Caco-2 (cell line): ENCODE measurements at regions not wholly inside any gene's neighbourhood (a gene's known extent, or its start where the extent isn't known, plus 50 kb on each side); places are given as distances from the start of the nearest gene placed in this dataset.
A peak's percentile ranks its signal among the peaks of the same experiment; 100 is the strongest.

Source experiments
- BruUV-seq: library from RNA; stranded (reverse); fragments of 400-500 nt; replicated peaks from 2 replicates; lab custom pipeline; 2021; lab: Mats Ljungman, UMichigan
- CTCF ChIA-PET: fragments of 300-600 bp; sonication (Branson Sonifier 250); formaldehyde crosslinking; loops from one replicate; lab custom pipeline; 2022; ENCODE audit warnings: antibody characterized with exemption; lab: Charles Lee
- POLR2A ChIA-PET: fragments of 300-600 bp; sonication (Branson Sonifier 250); formaldehyde crosslinking; loops from one replicate; lab custom pipeline; 2022; ENCODE audit warnings: antibody characterized with exemption; lab: Charles Lee
- DNase-seq, 2 experiments: peaks; one replicate each; pipeline versions ENCODE4 v3.0.0 to v3.0.0-alpha.2; 2020 to 2022
- H3K27me3 ChIP-seq: replicated peaks from 2 replicates; pipeline ENCODE4 v1.6.0; 2011; ENCODE audit warnings: low read length; ENCODE audit not compliant: control insufficient read depth, insufficient read depth
- H3K36me3 ChIP-seq: 2 replicates; pipeline ENCODE4 v1.5.1; 2011; ENCODE audit warnings: low read length; ENCODE audit not compliant: control insufficient read depth, insufficient read depth
- H3K4me1 ChIP-seq: fragments of 250-450 bp; sonication (Bioruptor Pico); 2 replicates; pipeline ENCODE4 v1.5.1; 2020; ENCODE audit warnings: mild to moderate bottlenecking
- H3K4me3 ChIP-seq: 2 replicates; pipeline ENCODE4 v1.5.1; 2011; ENCODE audit warnings: low read depth, mild to moderate bottlenecking, control low read depth, low read length
- H3K9me3 ChIP-seq: fragments of 250-450 bp; sonication (Bioruptor Pico); 2 replicates; pipeline ENCODE4 v1.5.1; 2020; ENCODE audit warnings: mild to moderate bottlenecking, moderate library complexity
- H3K27ac Mint-ChIP-seq: one replicate; pipeline ENCODE4 v1.8.0; 2022; ENCODE audit warnings: mixed read lengths; ENCODE audit not compliant: unreplicated experiment
- H3K27me3 Mint-ChIP-seq: one replicate; pipeline ENCODE4 v1.8.0; 2022; ENCODE audit warnings: mixed read lengths; ENCODE audit not compliant: insufficient read depth, unreplicated experiment
- H3K36me3 Mint-ChIP-seq: one replicate; pipeline ENCODE4 v1.8.0; 2022; ENCODE audit warnings: mild to moderate bottlenecking, mixed read lengths; ENCODE audit not compliant: insufficient read depth, unreplicated experiment
- H3K4me1 Mint-ChIP-seq: one replicate; pipeline ENCODE4 v1.8.0; 2022; ENCODE audit warnings: low read depth, mixed read lengths; ENCODE audit not compliant: unreplicated experiment
- H3K4me3 Mint-ChIP-seq: one replicate; pipeline ENCODE4 v1.8.0; 2022; ENCODE audit warnings: mild to moderate bottlenecking, moderate library complexity, mixed read lengths; ENCODE audit not compliant: unreplicated experiment
- H3K9me3 Mint-ChIP-seq: one replicate; pipeline ENCODE4 v1.8.0; 2022; ENCODE audit warnings: mixed read lengths; ENCODE audit not compliant: unreplicated experiment
- CTCF ChIP-seq, 2 experiments: fragments of 200-600 bp in 1 of 2; IDR thresholded peaks; 1 replicate in 1 of 2; 2 replicates in 1 of 2; pipeline versions ENCODE4 v1.5.1 to v1.8.0; 2011 to 2022; ENCODE audit warnings: antibody characterized with exemption in 1 of 2, control low read depth in 1 of 2, inconsistent platforms in 1 of 2, low read depth in 1 of 2, low read length in 1 of 2, mild to moderate bottlenecking in 1 of 2, moderate library complexity in 1 of 2; ENCODE audit not compliant: insufficient read depth in 1 of 2, severe bottlenecking in 1 of 2, unreplicated experiment in 1 of 2
- intact Hi-C: fragments of 100-400 bp; cut with micrococcal nuclease; formaldehyde crosslinking; loops from one replicate; pipeline ENCODE4 v1.10.0; 2022; ENCODE audit not compliant: unreplicated experiment

GRCh38 chr15:46343196-46343935 lies 708.5 kb downstream of the SQOR start:
- Mint-ChIP-seq H3K27ac (no peak overlapping the region), H3K27me3 (no peaks in the 10 kb centered on the region), H3K4me1 (no peaks in the 10 kb centered on the region), H3K4me3 (no peak overlapping the region), H3K36me3 (no peaks in the 10 kb centered on the region), H3K9me3 (no peaks in the 10 kb centered on the region)
- BruUV-seq = no TSS peak
- intact Hi-C loops = no loop called here
- Histone ChIP-seq H3K36me3 (no peaks in the 10 kb centered on the region), H3K4me3 (no peak overlapping the region), H3K4me1 (no peaks in the 10 kb centered on the region), H3K27me3 (no peaks in the 10 kb centered on the region), H3K9me3 (no peaks in the 10 kb centered on the region)
- CTCF ChIA-PET = no interaction called here
- no peak for DNase-seq
- no peak for TF ChIP-seq CTCF (IDR thresholded peaks at IDR 0.05; ENCODE audit: insufficient read depth in 1 of 2, low read depth in 1 of 2, low read length in 1 of 2, severe bottlenecking in 1 of 2, unreplicated experiment in 1 of 2)
- POLR2A ChIA-PET = no interaction called here

- H3K36me3 ChIP-seq = no peaks in the 10 kb centered on the region
- no peak for TF ChIP-seq CTCF (IDR thresholded peaks at IDR 0.05; ENCODE audit: insufficient read depth in 1 of 2, low read depth in 1 of 2, low read length in 1 of 2, severe bottlenecking in 1 of 2, unreplicated experiment in 1 of 2)
- Mint-ChIP-seq H3K4me3 (no peak overlapping the region), H3K9me3 (no peaks in the 10 kb centered on the region), H3K27ac (no peak overlapping the region), H3K4me1 (no peaks in the 10 kb centered on the region), H3K27me3 (no peaks in the 10 kb centered on the region), H3K36me3 (no peaks in the 10 kb centered on the region)
- no peak for DNase-seq
- no peak overlapping the region for H3K4me3 ChIP-seq
- no peaks in the 10 kb centered on the region for H3K4me1 ChIP-seq
- ChIA-PET POLR2A (no interaction called here), CTCF (no interaction called here)
- no peaks in the 10 kb centered on the region for H3K9me3 ChIP-seq
- H3K27me3 ChIP-seq = no peaks in the 10 kb centered on the region
- intact Hi-C loops = no loop called here
- no TSS peak for BruUV-seq
These were observed 709.4 kb downstream of the SQOR start for GRCh38 chr15:46344115-46344724.

- no TSS peak for BruUV-seq
- intact Hi-C loops = no loop called here
- Mint-ChIP-seq H3K9me3 (no peaks in the 10 kb centered on the region), H3K27ac (peak overlapping the region; percentile 35), H3K4me3 (no peak overlapping the region), H3K27me3 (no peaks in the 10 kb centered on the region), H3K36me3 (no peaks in the 10 kb centered on the region), H3K4me1 (no peaks in the 10 kb centered on the region)
- no peak for DNase-seq
- no peak for TF ChIP-seq CTCF (IDR thresholded peaks at IDR 0.05; ENCODE audit: insufficient read depth in 1 of 2, low read depth in 1 of 2, low read length in 1 of 2, severe bottlenecking in 1 of 2, unreplicated experiment in 1 of 2)
- CTCF ChIA-PET = no interaction called here
- Histone ChIP-seq H3K36me3 (no peaks in the 10 kb centered on the region), H3K9me3 (no peaks in the 10 kb centered on the region), H3K4me1 (no peaks in the 10 kb centered on the region), H3K4me3 (no peak overlapping the region), H3K27me3 (no peaks in the 10 kb centered on the region)
- POLR2A ChIA-PET = no interaction called here
These were observed 710.1 kb downstream of the SQOR start for GRCh38 chr15:46344915-46345314.
